NCI-H2107 treated with DMSO at 0.1 percent for 48 hours (cell line): ENCODE measurements at regions not wholly inside any gene's neighbourhood (a gene's known extent, or its start where the extent isn't known, plus 50 kb on each side); places are given as distances from the start of the nearest gene placed in this dataset.

Experiments
- DNase-seq: peaks from one replicate; lab custom pipeline; 2025; ENCODE audit not compliant: unreplicated experiment; lab: John Stamatoyannopoulos, UW

- no peak for DNase-seq
Measured at GRCh38 chr5:27682600-27682999, 644.2 kb upstream of the CDH9 start.

DNA sequence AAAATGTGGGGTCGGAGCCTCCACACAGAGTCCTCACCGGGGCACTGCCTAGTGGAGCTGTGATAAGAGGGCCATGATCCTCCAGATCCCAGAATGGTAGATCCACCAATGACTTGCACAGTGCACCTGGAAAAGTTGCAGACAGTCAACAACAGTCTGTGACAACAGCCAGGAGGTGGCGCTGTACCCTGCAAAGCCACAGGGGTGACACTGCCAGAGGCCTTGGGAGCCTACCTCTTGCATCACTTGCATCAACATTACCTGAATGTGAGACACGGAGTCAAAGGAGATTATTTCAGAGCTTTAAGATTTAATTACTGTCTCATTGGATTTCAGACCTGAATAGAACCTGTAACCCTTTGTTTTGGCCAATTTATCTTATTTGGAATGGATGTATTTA, 614.1 kb upstream of the CDH9 start:
- DNase-seq = no peak

DNA sequence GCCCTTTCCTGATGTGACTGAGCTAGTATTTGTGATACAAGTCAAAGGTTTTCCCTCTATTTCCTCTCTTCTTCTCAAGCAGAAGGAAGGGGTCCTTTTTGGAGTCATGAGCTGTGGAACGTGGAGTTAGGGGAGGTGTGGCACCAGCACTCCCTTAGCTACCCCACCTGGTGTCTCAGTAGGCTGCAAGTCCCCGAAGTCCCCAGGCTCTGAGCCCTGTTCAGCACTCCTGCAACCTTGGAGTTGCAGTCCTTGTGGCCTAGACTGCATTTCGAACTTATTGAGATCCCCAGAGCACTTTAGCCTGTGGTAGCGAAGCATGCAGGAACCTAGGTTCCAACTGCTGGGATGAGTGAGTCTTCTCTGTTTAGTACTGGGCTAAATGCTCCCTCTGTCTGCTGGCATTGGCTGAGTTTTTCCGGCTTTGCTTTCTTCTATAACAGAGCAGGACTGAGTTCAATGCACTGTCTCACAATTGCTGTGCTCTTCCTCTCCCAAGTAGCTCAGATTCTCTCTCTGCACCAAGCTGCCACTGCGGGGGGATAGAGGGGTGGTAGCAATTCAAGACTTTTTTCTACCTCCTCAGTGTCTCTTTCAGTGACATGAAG, 600.7 kb upstream of the CDH9 start:
- DNase-seq = no peak

- DNase-seq = no peak
Measured at GRCh38 chr5:27619982-27620381, 581.6 kb upstream of the CDH9 start.

GRCh38 chr5:27612161-27612560, 573.8 kb upstream of the CDH9 start:
- no peak for DNase-seq

DNA sequence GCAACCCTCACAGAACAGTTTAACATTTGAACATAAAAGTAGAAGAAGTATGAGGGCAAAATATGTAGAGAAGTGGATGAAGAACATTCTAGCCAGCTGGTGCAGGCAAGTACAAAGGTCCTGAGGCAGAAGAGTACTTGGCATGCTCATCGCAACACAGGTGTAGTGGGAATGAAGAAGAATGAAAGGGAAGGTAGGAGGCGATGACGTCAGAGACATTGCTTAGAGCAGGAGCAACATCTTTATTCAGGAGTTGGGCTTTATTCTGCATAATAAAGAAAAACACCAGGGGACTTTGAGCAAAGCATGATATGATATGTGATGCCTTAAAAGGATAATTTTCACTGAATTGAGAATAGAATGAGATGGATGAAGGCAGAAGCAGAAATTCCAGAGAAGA, 570.6 kb upstream of the CDH9 start:
- no peak for DNase-seq

DNA sequence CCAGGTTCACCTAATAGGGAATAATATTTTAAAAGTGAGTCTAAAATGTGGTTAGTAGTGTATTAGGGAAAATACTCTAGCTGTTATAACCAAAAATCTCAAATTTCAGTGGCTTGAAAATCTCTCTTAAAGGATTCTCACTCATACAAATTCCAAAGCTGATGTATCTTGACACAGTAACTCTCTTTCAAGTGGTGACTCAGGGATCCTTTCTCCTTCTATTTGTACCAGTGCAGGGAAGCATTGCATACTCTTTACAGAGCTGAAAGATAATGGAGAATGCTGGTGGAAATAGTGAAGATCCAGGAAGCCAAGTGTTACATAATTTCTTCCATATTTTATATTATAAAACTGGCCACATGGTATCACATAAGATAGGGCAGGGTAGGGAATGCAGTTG, 560.2 kb upstream of the CDH9 start:
- no peak for DNase-seq

- DNase-seq = no peak
Measured at GRCh38 chr5:27594141-27594540, 555.8 kb upstream of the CDH9 start.

GRCh38 chr5:27592231-27592630, 553.8 kb upstream of the CDH9 start:
- DNase-seq = no peak

- no peak for DNase-seq
Measured at GRCh38 chr5:27590503-27590902, 552.1 kb upstream of the CDH9 start.

DNA sequence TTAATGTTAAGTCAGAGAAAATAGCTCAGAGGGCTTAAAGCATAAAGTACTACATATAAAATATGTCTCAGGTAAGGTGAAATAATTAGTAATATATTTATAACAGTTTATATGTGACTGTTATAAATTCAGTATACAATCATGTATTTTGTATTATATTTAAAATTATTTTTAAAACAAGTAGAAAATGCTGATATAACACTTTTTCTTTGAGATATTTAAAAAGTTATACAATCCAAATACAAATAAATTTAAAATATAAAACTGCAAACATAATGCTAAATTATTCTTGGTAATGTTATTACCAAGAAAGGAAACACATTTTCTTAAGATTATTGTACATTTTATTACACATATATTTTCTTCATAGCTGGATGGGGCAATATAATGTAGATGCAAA, 539.9 kb upstream of the CDH9 start:
- DNase-seq = no peak

DNA sequence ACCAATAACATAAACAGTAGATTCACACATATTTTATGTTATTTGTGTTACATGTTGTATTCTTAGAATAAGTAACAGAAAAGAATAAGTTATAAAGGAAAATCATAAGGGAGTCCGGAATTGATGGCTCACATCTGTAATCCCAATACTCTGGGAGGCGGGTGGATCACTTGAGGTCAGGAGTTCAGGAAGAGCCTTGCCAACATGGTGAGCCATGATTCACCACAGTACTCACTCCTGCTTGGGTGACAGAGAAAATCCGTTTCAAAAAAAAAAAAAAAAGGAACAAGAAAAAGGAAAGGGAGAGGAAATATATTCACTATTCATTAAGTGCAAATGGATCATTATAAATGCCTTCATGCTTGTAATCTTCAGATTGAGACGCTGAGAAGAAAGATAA, 533.3 kb upstream of the CDH9 start:
- no peak for DNase-seq

DNA sequence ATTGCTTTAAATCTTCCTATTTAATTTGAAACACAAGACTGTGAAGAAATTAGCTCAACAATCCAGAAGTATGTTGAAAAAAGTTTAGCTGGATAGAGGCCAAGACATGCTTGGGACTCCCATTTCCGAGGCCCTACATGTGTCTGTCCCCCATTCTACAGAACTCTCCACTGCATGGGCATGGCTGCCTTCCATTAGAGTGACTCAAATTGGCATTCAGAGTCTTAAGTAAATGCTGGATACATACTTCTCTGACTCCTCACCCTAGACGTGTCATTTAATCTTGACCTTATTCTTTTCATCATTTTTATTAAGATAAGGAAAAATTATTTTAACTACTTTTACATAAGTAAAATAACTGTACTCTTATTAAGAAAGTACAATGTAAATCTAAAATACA, 530.4 kb upstream of the CDH9 start:
- no peak for DNase-seq

GRCh38 chr5:27561408-27561807, 523.0 kb upstream of the CDH9 start:
- no peak for DNase-seq

GRCh38 chr5:27548484-27548883, 510.1 kb upstream of the CDH9 start:
- no peak for DNase-seq

GRCh38 chr5:27535031-27535557, 496.7 kb upstream of the CDH9 start:
- DNase-seq = no peak

GRCh38 chr5:27532305-27532704, 493.9 kb upstream of the CDH9 start:
- DNase-seq = no peak

DNA sequence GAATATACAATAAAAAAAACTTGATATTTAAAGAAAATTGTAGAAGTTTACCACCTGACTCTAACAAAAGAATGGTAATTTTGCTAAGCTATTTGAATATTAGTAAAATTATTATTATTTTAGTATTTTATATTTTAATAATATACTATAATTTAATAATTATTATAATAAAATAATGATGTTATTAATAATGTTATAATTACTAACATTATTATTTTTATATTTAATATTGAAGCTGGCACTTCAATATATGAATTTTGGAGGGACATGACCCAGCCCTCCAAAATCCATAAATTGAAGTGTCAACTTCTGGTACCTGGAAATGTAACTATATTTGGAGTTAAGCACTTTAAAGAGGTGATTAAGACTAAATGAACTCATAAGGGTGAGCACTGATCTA, 486.1 kb upstream of the CDH9 start:
- DNase-seq = no peak

DNA sequence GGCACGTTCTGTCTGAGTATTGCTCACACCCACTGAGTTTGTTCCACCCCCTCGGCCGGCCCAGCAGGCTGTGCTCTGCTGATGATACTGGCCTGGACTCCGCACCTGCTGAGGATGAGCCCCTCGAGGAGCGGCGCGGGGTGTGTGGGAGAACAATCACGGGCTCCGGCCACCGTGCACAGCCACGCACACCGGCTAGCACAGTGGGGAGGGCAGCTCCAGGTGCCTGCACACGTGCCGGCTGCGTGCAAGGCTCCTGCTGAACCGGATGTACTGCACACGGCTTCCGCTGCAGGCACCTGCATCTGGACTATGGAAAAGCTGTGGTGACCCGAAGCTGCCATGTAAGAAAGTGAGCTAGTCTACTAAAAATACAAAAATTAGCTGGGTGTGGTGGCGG, 485.2 kb upstream of the CDH9 start:
- DNase-seq = no peak

DNA sequence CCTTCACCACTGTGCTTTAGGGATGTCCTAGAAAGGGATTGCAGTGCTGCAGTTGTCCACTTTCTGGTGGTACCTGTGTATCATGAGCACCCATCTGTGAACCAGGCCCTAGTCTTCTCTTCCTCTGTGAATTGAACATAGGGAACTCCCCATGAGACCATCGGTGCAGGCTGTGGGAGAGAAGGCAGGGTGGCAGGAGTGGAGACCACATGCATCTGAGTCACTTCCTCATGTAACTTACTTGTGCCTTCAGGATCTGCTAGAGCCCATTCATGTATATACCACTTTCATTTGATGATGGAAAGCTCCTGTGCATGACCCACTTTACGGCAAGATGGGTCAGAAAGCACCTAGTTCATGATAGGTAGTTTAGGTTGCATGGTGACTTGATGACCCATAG, 478.1 kb upstream of the CDH9 start:
- DNase-seq = no peak

DNA sequence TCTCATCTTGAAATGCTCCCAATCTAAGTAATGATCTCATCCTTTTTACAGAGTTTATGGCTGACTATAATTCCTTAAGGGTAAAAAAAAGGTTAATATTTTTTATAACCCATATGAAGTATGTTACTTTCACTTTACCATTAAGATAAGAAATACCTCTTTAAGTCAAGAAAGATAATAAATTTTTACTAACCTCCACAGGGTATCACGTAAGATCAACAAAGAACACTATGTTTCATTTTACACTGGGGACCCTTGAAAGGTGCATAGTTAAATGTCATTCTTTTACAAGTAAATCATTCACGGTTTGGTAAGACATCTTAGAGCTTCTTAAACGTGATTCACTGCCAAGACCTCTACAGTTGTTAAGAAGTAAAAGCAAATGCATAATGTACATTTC, 472.7 kb upstream of the CDH9 start:
- no peak for DNase-seq

GRCh38 chr5:27503813-27504212, 465.4 kb upstream of the CDH9 start:
- no peak for DNase-seq

DNA sequence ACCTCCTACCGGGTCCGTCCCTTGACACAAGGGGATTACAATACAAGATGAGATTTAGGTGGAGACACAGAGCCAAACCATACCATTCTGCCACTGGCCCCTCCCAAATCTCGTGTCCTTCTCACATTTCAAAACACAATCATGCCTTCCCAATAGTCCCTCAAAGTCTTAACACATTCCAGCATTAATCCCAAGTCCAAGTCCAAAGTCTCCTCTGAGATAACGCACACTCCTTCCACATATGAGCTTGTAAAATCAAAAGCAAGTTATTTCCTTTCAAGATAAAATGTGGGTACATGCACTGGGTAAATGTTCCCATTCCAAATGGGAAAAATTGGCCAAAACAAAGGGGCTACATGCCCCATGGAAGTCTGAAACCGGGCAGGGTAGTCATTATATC, 463.9 kb upstream of the CDH9 start:
- DNase-seq = no peak

- no peak for DNase-seq
Measured at GRCh38 chr5:27497491-27497890, 459.1 kb upstream of the CDH9 start.
